NCI-H748 treated with DMSO at 0.1 percent for 48 hours (cell line): ENCODE measurements at regions not wholly inside any gene's neighbourhood (a gene's known extent, or its start where the extent isn't known, plus 50 kb on each side); places are given as distances from the start of the nearest gene placed in this dataset.

Source experiments
- DNase-seq: peaks from one replicate; lab custom pipeline; 2025; lab: John Stamatoyannopoulos, UW

- DNase-seq, result no peak
These were observed 308.9 kb upstream of the MMS22L start for GRCh38 chr6:97591955-97592354.

GRCh38 chr6:97594844-97595243 lies 311.8 kb upstream of the MMS22L start:
- no peak for DNase-seq

- DNase-seq, result no peak
These were observed 338.1 kb upstream of the MMS22L start for GRCh38 chr6:97621111-97621510.

- DNase-seq, result peak; percentile 19
These were observed 343.8 kb upstream of the MMS22L start for GRCh38 chr6:97626671-97627441.

GRCh38 chr6:97629180-97629579 lies 346.2 kb upstream of the MMS22L start:
- no peak for DNase-seq

GRCh38 chr6:97630604-97631003 lies 347.6 kb upstream of the MMS22L start:
- DNase-seq, result no peak

- DNase-seq, result no peak
These were observed 349.3 kb upstream of the MMS22L start for GRCh38 chr6:97632341-97632740.

GRCh38 chr6:97639702-97640101 lies 356.7 kb upstream of the MMS22L start:
- no peak for DNase-seq

- no peak for DNase-seq
These were observed 361.3 kb upstream of the MMS22L start for GRCh38 chr6:97644353-97644752.

GRCh38 chr6:97645757-97646156 lies 362.7 kb upstream of the MMS22L start:
- DNase-seq, result no peak

- no peak for DNase-seq
These were observed 370.1 kb upstream of the MMS22L start for GRCh38 chr6:97653076-97653475.

GRCh38 chr6:97653517-97653916 lies 370.5 kb upstream of the MMS22L start:
- DNase-seq, result no peak

- DNase-seq, result no peak
These were observed 371.7 kb upstream of the MMS22L start for GRCh38 chr6:97654674-97655073.

GRCh38 chr6:97656236-97656635 lies 373.2 kb upstream of the MMS22L start:
- DNase-seq, result peak; percentile 14

GRCh38 chr6:97656706-97657350 lies 373.8 kb upstream of the MMS22L start:
- no peak for DNase-seq

GRCh38 chr6:97658090-97658489 lies 375.1 kb upstream of the MMS22L start:
- DNase-seq, result no peak

GRCh38 chr6:97663252-97663651 lies 380.2 kb upstream of the MMS22L start:
- DNase-seq, result no peak

- no peak for DNase-seq
These were observed 382.4 kb upstream of the MMS22L start for GRCh38 chr6:97665446-97665845.

- DNase-seq, result no peak
These were observed 383.9 kb upstream of the MMS22L start for GRCh38 chr6:97666889-97667288.

GRCh38 chr6:97668716-97669115 lies 385.7 kb upstream of the MMS22L start:
- no peak for DNase-seq

- peak; percentile 29 for DNase-seq
These were observed 386.4 kb upstream of the MMS22L start for GRCh38 chr6:97669191-97670031.

GRCh38 chr6:97674802-97675201 lies 391.8 kb upstream of the MMS22L start:
- DNase-seq, result no peak

GRCh38 chr6:97677626-97678025 lies 394.6 kb upstream of the MMS22L start:
- no peak for DNase-seq
